Activated gamma-delta T cell (primary cell): ENCODE measurements at regions not wholly inside any gene's neighbourhood (a gene's known extent, or its start where the extent isn't known, plus 50 kb on each side); places are given as distances from the start of the nearest gene placed in this dataset.

Experiments
- DNase-seq: peaks from one replicate; lab custom pipeline; 2025; lab: John Stamatoyannopoulos, UW

GRCh38 chr3:1551741-1552140, 458.9 kb downstream of the CNTN6 start:
- no peak for DNase-seq

- DNase-seq: no peak
Measured at GRCh38 chr3:1552831-1553230, 460.0 kb downstream of the CNTN6 start.

- DNase-seq: no peak
Measured at GRCh38 chr3:1561427-1561826, 468.6 kb downstream of the CNTN6 start.

- no peak for DNase-seq
Measured at GRCh38 chr3:1571736-1572135, 478.9 kb downstream of the CNTN6 start.

GRCh38 chr3:1576047-1576446, 483.2 kb downstream of the CNTN6 start:
- no peak for DNase-seq

GRCh38 chr3:1578124-1578806, 485.4 kb downstream of the CNTN6 start:
- no peak for DNase-seq

GRCh38 chr3:1583044-1583443, 490.2 kb downstream of the CNTN6 start:
- DNase-seq: no peak

GRCh38 chr3:1587426-1587825, 494.6 kb downstream of the CNTN6 start:
- DNase-seq: no peak

- no peak for DNase-seq
Measured at GRCh38 chr3:1591327-1592028, 498.7 kb downstream of the CNTN6 start.

- DNase-seq: no peak
Measured at GRCh38 chr3:1594940-1595339, 502.1 kb downstream of the CNTN6 start.

- DNase-seq: no peak
Measured at GRCh38 chr3:1600206-1600605, 498.5 kb upstream of the CNTN4 start.

- no peak for DNase-seq
Measured at GRCh38 chr3:1600700-1601418, 497.8 kb upstream of the CNTN4 start.

GRCh38 chr3:1609416-1609815, 489.2 kb upstream of the CNTN4 start:
- no peak for DNase-seq

- DNase-seq: no peak
Measured at GRCh38 chr3:1611824-1612223, 486.8 kb upstream of the CNTN4 start.

GRCh38 chr3:1613962-1614361, 484.7 kb upstream of the CNTN4 start:
- DNase-seq: no peak

GRCh38 chr3:1616744-1617143, 481.9 kb upstream of the CNTN4 start:
- DNase-seq: no peak

GRCh38 chr3:1623896-1624295, 474.8 kb upstream of the CNTN4 start:
- DNase-seq: no peak

GRCh38 chr3:1632128-1632527, 466.5 kb upstream of the CNTN4 start:
- DNase-seq: no peak

- DNase-seq: no peak
Measured at GRCh38 chr3:1661839-1662238, 436.8 kb upstream of the CNTN4 start.

- no peak for DNase-seq
Measured at GRCh38 chr3:1664266-1664665, 434.4 kb upstream of the CNTN4 start.

GRCh38 chr3:1666865-1667264, 431.8 kb upstream of the CNTN4 start:
- DNase-seq: no peak

- DNase-seq: no peak
Measured at GRCh38 chr3:1677576-1678156, 421.0 kb upstream of the CNTN4 start.

- no peak for DNase-seq
Measured at GRCh38 chr3:1692428-1692827, 406.2 kb upstream of the CNTN4 start.
